GM21526 (cell line): ENCODE measurements at regions not wholly inside any gene's neighbourhood (a gene's known extent, or its start where the extent isn't known, plus 50 kb on each side); places are given as distances from the start of the nearest gene placed in this dataset.

ENCODE experiments used
- ATAC-seq: cut with Tn5 transposase; IDR thresholded peaks from one replicate; pipeline ENCODE4 v1.9.1; 2021; ENCODE audit warnings: moderate library complexity; ENCODE audit not compliant: unreplicated experiment, low FRiP score

- no peak for ATAC-seq
Measured at GRCh38 chr22:47282366-47282765, 519.9 kb downstream of the TBC1D22A start.

DNA sequence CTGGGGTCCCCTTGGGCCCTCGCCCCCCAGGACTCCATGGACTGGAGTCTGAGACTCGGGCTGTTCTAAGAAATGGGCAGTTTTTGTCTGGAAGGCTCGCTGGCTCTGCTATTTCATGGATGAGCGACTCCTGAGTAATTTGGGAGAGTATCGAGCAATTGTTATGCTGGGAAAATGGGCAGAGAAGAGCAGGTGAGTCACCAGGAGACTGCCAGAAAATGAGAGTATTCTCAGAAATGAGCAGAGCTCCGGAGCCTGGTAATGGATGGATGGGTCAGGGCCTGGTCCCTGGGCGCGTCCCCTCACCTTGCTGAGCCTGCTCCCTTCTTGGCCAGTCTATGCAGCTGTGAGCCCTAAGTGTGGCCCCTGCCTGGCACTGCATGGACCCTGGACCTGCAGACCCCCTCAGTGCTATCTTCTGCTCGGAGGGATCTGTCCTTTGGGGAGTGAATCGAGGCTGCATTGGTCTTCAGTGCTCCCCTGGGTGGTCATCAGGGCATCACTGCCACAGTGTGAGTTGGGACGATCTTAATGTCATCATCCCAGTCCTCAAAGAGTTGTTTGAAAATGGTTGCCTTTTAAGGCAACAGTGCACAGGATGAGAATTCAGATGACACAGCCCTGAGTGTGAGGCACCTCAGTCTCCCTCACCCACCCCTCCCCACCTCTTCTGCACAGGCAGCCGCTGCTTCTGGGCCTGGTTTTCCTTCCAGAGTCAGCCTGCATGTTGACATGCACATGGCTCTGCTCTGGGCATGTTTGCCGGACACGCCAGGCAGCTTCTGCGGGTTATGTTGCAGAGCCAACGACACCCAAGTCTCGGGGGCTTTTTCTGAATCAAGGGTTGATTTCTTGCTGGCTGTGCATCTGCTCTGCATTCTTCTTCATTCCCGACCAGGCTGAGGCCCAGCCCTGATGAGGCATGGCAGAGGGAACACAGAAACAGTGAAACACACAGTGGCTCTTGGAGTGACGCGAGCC lies 519.0 kb downstream of the TBC1D22A start:
- no peak for ATAC-seq

GRCh38 chr22:47280301-47280700 lies 517.9 kb downstream of the TBC1D22A start:
- ATAC-seq: no peak

DNA sequence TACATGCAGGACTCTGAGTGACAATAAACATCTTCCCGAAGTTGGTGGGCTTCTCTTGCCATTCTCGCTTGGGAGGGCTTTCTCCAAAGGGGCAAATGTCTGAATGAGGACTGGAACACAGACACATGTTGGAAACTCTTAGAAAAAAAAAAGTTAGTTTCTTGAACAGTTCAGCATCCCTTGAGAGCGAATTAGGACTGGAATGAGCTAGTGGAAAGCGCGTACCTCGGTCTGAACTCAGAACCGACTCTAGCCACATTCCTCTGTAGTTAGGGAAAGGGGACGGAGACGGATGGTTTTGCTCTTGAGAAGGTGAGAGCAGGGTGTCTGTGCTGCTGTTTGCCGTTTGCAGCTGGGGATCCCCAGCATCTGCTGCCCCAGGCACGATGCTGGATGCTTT lies 517.3 kb downstream of the TBC1D22A start:
- no peak for ATAC-seq

- no peak for ATAC-seq
Measured at GRCh38 chr22:47279337-47279736, 516.9 kb downstream of the TBC1D22A start.

- ATAC-seq: no peak
Measured at GRCh38 chr22:47278655-47279054, 516.2 kb downstream of the TBC1D22A start.

DNA sequence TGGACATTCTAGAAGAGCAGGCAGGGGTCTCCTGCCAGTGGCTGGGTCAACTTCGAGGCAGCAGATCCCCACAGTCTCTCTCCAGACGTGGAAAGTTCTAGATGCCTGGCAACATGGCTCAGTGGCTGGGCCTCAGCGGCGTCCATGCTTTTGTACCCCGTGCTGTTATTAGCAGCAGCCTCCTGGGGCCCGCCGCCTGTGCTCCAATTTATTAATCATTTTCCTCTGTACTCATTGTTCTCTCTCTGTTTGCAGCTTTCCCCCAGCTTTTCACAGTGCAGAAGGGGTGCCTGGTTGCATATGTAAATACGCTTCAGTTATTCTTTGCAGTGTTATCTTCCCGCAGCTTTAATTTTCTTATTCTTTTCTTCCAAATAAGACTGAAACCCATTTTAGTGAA lies 515.1 kb downstream of the TBC1D22A start:
- ATAC-seq: no peak

DNA sequence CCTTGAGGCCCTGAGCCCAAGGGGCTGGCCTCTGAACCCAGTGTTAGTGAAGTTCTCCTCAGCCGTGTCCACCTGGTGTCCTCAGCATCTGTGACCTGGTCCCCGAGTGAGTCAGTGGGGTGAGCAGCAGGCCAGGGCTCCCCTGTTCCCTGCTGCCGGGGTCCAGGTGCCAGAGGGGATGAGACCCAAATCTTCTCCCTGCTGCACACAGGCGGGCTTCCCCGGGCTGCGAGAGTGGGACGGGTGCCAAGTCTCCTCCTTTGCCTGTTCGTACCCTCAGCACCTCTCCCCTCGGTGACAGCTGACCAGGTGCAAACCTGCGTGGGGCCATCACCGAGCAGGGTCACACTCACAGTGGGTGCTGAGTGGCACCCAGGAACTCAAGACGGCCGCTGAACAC lies 514.5 kb downstream of the TBC1D22A start:
- ATAC-seq: no peak

DNA sequence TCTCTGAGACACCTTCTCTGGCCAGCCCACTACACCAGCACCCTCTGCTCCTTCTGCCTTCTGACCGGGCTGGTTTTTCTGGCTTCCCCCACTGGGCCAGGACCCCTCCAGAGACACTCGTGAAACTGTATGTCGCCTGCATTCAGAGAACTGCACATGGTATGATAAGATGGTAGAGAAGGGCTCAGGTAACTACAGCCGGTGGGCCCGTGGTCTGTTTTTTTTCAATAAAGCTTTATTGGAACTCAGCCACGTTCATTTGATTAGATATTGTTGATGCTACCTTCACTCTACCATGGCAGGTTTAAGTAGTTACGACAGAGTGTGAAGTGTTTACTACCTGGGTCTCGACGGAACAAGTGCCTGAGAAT lies 514.0 kb downstream of the TBC1D22A start:
- ATAC-seq: no peak

- no peak for ATAC-seq
Measured at GRCh38 chr22:47275605-47276449, 513.4 kb downstream of the TBC1D22A start.

- no peak for ATAC-seq
Measured at GRCh38 chr22:47274196-47274595, 511.7 kb downstream of the TBC1D22A start.

GRCh38 chr22:47270463-47271135 lies 508.1 kb downstream of the TBC1D22A start:
- no peak for ATAC-seq

DNA sequence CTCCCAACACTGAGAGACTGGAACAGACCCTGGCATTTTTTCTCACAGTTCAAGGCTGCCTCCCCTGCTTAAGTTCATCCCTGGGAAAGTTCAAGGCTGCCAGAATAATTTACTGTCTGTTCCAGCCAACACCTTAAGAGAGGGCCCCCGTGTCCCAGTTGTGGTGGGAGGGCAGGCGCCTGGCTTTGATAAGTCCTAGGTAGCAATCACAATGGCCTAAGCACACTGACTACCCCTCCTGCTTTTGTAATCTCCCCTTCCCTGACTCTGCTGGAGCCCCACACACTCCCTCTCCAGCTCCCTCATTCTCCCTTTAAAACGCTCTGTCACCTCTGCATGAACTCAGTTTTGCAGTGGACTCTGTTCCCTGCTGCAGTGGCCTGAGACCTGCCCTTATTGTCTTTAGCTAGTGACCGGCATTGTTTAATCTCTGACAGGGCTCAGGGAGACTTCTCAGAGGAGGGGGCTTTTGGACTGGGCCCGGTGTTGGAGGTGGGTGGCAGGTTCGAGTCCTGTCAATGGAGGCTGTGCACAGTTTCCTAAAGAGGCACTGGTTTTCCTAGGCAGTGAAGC lies 507.2 kb downstream of the TBC1D22A start:
- ATAC-seq: no peak

- ATAC-seq: no peak
Measured at GRCh38 chr22:47267513-47268282, 505.2 kb downstream of the TBC1D22A start.

DNA sequence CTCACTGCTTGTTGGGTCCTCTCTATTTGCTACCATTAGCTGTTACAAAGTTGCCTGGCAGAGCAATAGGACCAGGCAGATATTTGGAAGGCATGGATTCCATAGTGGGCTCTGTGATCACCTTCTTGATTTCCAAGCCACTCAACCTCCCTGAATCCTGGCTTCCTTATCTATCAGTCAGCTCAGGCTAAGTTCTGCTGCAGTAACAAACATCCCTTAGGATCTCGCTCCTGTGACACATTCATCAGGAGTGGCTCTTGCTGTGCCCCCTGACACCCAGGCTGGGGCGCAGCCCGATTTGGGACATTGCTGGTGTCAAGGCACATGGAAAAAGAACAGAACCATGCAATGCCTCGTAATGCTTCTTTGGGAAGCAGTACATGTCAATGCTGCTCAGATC lies 503.9 kb downstream of the TBC1D22A start:
- no peak for ATAC-seq

- no peak for ATAC-seq
Measured at GRCh38 chr22:47260551-47260950, 498.1 kb downstream of the TBC1D22A start.

DNA sequence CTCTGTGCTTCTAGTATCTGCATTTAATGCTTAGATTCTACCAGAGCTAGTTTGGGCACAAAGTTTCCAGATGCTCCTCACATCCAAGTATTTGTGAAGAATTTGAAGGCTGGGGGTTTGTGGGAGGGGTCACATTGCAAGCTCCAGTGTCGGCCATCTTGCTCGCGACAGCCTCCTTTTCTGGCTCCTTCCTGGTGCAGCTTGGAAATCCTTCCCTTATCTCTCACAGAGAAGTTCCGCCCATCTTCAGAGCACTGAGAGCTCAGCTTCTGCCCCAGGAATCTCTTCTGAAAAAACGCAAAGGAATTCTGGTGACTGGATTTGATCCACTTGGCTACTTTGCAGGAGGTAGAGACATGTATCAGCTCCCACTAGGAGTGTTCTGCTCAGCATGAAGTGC lies 497.5 kb downstream of the TBC1D22A start:
- ATAC-seq: no peak

- ATAC-seq: no peak
Measured at GRCh38 chr22:47259049-47259448, 496.6 kb downstream of the TBC1D22A start.

GRCh38 chr22:47257976-47258375 lies 495.5 kb downstream of the TBC1D22A start:
- no peak for ATAC-seq

GRCh38 chr22:47257566-47257965 lies 495.1 kb downstream of the TBC1D22A start:
- ATAC-seq: no peak
